PC-3 (cell line): ENCODE measurements at regions not wholly inside any gene's neighbourhood (a gene's known extent, or its start where the extent isn't known, plus 50 kb on each side); places are given as distances from the start of the nearest gene placed in this dataset.

Source experiments
- EZH2 ChIP-seq: fragments of 300-600 bp; sonication (generic); IDR thresholded peaks from one replicate; pipeline ENCODE4 v1.6.1; 2017; ENCODE audit warnings: antibody characterized with exemption, mild to moderate bottlenecking, low read length; ENCODE audit not compliant: unreplicated experiment
- TF ChIP-seq, protein P1 (sequence below): fragments of 300-600 bp; sonication (generic); conservative IDR thresholded peaks from 2 replicates; pipeline ENCODE4 v1.5.1; 2017; ENCODE audit warnings: antibody characterized with exemption, low read depth, mild to moderate bottlenecking, low read length

GRCh38 chr7:152987656-152988055 lies 228.1 kb downstream of the ACTR3B start:
- TF ChIP-seq, protein P1, sequence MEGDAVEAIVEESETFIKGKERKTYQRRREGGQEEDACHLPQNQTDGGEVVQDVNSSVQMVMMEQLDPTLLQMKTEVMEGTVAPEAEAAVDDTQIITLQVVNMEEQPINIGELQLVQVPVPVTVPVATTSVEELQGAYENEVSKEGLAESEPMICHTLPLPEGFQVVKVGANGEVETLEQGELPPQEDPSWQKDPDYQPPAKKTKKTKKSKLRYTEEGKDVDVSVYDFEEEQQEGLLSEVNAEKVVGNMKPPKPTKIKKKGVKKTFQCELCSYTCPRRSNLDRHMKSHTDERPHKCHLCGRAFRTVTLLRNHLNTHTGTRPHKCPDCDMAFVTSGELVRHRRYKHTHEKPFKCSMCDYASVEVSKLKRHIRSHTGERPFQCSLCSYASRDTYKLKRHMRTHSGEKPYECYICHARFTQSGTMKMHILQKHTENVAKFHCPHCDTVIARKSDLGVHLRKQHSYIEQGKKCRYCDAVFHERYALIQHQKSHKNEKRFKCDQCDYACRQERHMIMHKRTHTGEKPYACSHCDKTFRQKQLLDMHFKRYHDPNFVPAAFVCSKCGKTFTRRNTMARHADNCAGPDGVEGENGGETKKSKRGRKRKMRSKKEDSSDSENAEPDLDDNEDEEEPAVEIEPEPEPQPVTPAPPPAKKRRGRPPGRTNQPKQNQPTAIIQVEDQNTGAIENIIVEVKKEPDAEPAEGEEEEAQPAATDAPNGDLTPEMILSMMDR = no peak
- TF ChIP-seq EZH2 = no peak
